ENCODE measurements at regions not wholly inside any gene's neighbourhood (a gene's known extent, or its start where the extent isn't known, plus 50 kb on each side); places are given as distances from the start of the nearest gene placed in this dataset.

GRCh38 chr12:45128637-45129036 lies 77.7 kb upstream of the DBX2 start:
- TF ChIP-seq CTCF (IDR thresholded peaks at IDR 0.05), result no peak
- no peak for DNase-seq (ENCODE audit: low spot score)
- Histone ChIP-seq H3K4me3 (no peak overlapping the region), H3K27ac (no peak overlapping the region)

GRCh38 chr12:45130881-45131281 lies 80.0 kb upstream of the DBX2 start:
- Histone ChIP-seq H3K27ac (no peak overlapping the region), H3K4me3 (no peak overlapping the region)
- no peak for DNase-seq (ENCODE audit: low spot score)
- TF ChIP-seq CTCF (IDR thresholded peaks at IDR 0.05), result peak; percentile 50

GRCh38 chr12:45131506-45131905 lies 80.6 kb upstream of the DBX2 start:
- H3K27ac ChIP-seq, result no peak overlapping the region
- TF ChIP-seq CTCF (IDR thresholded peaks at IDR 0.05), result no peak
- H3K4me3 ChIP-seq, result no peak overlapping the region
- no peak for DNase-seq (ENCODE audit: low spot score)

- TF ChIP-seq CTCF (IDR thresholded peaks at IDR 0.05), result no peak
- Histone ChIP-seq H3K4me3 (no peak overlapping the region), H3K27ac (no peak overlapping the region)
- no peak for DNase-seq (ENCODE audit: low spot score)
These were observed 77.3 kb upstream of the ANO6 start for GRCh38 chr12:45138609-45139008.

- no peak for DNase-seq (ENCODE audit: low spot score)
- Histone ChIP-seq H3K4me3 (no peak overlapping the region), H3K27ac (no peak overlapping the region)
- no peak for TF ChIP-seq CTCF (IDR thresholded peaks at IDR 0.05)
These were observed 67.9 kb upstream of the ANO6 start for GRCh38 chr12:45148006-45148405.

GRCh38 chr12:45148619-45149018 lies 67.3 kb upstream of the ANO6 start:
- no peak overlapping the region for H3K4me3 ChIP-seq
- no peak for TF ChIP-seq CTCF (IDR thresholded peaks at IDR 0.05)
- DNase-seq (ENCODE audit: low spot score), result no peak
- H3K27ac ChIP-seq, result no peak overlapping the region

GRCh38 chr12:45165284-45165683 lies 50.6 kb upstream of the ANO6 start:
- Histone ChIP-seq H3K4me3 (no peak overlapping the region), H3K27ac (no peak overlapping the region)
- no peak for DNase-seq (ENCODE audit: low spot score)
- no peak for TF ChIP-seq CTCF (IDR thresholded peaks at IDR 0.05)

Data from coronary artery (tissue), 2 donors.